Uterus (tissue), 3 donors: ENCODE measurements at regions not wholly inside any gene's neighbourhood (a gene's known extent, or its start where the extent isn't known, plus 50 kb on each side); places are given as distances from the start of the nearest gene placed in this dataset.

Experiments
- DNase-seq, 2 donors: peaks; one replicate each; pipeline ENCODE4 v3.0.0-alpha.2; 2019 to 2020
- H3K27ac ChIP-seq, 2 donors: fragments of 200-600 bp; sonication (generic); 1 replicate in 1 of 2; 2 replicates in 1 of 2; pipeline ENCODE4 v1.5.1; 2016 to 2018
- H3K27me3 ChIP-seq, 2 donors: fragments of 200-600 bp; sonication (generic); one replicate each; pipeline ENCODE4 v1.5.1; 2018 to 2019; ENCODE audit warnings: control low read depth in 1 of 2
- H3K36me3 ChIP-seq, 2 donors: fragments of 200-600 bp; sonication (generic); one replicate each; pipeline ENCODE4 v1.5.1; 2019; ENCODE audit warnings: control low read depth in 1 of 2
- H3K4me1 ChIP-seq, 2 donors: fragments of 200-600 bp; sonication (generic); one replicate each; pipeline ENCODE4 v1.5.1; 2018 to 2019; ENCODE audit warnings: control low read depth in 1 of 2
- H3K4me3 ChIP-seq, 2 donors: fragments of 200-600 bp; sonication (generic); 1 replicate in 1 of 2; 2 replicates in 1 of 2; pipeline ENCODE4 v1.5.1; 2018 to 2019; ENCODE audit warnings: mild to moderate bottlenecking in 1 of 2
- H3K9me3 ChIP-seq, 2 donors: fragments of 200-600 bp; sonication (generic); one replicate each; pipeline ENCODE4 v1.5.1; 2019; ENCODE audit warnings: control low read depth in 1 of 2
- POLR2A ChIP-seq, 2 donors: fragments of 450-650 bp; IDR thresholded peaks; one replicate each; pipeline ENCODE4 v1.6.1; 2016; ENCODE audit warnings: antibody characterized with exemption in 2 of 2, mild to moderate bottlenecking in 1 of 2, moderate library complexity in 1 of 2
- intact Hi-C: fragments of 100-400 bp; cut with DNase I; formaldehyde crosslinking; loops from one replicate; pipeline ENCODE4 v1.15.1; 2023; ENCODE audit warnings: low total_unique reads
- TF ChIP-seq, protein P1 (sequence below), 4 experiments: fragments of 200-600 bp in 2 of 4; fragments of 450-650 bp in 2 of 4; sonication (generic) in 2 of 4; IDR thresholded peaks; one replicate each; pipeline ENCODE4 v1.5.1; 2016 to 2019; ENCODE audit warnings: antibody characterized with exemption in 4 of 4, mild to moderate bottlenecking in 2 of 4, moderate library complexity in 1 of 4
- donor health status: DM: yes; HTN: yes; CAD: no.

DNA sequence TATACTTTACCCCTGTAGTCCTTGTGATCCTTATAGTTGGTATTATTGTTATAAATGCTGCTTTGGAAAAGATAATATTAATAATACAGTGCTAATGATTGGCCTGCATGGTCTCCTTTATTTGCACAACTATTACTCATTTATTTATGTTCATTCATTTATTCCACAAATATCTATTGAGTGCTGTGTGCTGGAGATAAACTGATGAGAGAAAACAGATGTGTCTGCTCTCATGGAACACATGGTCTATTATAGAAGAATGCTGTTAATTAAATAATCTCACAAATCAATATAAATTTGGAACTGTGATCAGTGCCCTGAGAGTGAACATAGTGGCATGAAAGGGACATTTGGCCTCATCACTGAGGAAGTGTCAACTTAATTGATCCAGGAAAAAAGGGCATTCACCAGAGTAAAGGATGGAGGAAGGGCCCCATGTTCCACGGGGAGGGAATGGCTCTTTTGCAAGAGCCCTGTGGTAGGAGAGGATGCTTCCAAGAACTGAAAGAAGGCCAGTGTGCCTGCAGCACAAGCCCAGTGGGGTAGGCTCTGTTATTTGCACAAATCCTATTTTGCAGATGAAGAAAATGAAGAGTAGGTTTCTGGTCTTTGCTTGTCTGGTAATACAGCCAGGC, 91.5 kb upstream of the STK39 start:
- Histone ChIP-seq H3K27ac (no peak overlapping the region), H3K36me3 (no peaks in the 10 kb centered on the region), H3K4me1 (no peaks in the 10 kb centered on the region), H3K27me3 (no peaks in the 10 kb centered on the region), H3K4me3 (no peak overlapping the region), H3K9me3 (no peaks in the 10 kb centered on the region)
- intact Hi-C loops, result no loop called here
- TF ChIP-seq, protein P1, sequence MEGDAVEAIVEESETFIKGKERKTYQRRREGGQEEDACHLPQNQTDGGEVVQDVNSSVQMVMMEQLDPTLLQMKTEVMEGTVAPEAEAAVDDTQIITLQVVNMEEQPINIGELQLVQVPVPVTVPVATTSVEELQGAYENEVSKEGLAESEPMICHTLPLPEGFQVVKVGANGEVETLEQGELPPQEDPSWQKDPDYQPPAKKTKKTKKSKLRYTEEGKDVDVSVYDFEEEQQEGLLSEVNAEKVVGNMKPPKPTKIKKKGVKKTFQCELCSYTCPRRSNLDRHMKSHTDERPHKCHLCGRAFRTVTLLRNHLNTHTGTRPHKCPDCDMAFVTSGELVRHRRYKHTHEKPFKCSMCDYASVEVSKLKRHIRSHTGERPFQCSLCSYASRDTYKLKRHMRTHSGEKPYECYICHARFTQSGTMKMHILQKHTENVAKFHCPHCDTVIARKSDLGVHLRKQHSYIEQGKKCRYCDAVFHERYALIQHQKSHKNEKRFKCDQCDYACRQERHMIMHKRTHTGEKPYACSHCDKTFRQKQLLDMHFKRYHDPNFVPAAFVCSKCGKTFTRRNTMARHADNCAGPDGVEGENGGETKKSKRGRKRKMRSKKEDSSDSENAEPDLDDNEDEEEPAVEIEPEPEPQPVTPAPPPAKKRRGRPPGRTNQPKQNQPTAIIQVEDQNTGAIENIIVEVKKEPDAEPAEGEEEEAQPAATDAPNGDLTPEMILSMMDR (IDR thresholded peaks at IDR 0.05), result no peak
- TF ChIP-seq POLR2A (IDR thresholded peaks at IDR 0.05), result no peak
- no peak for DNase-seq

DNA sequence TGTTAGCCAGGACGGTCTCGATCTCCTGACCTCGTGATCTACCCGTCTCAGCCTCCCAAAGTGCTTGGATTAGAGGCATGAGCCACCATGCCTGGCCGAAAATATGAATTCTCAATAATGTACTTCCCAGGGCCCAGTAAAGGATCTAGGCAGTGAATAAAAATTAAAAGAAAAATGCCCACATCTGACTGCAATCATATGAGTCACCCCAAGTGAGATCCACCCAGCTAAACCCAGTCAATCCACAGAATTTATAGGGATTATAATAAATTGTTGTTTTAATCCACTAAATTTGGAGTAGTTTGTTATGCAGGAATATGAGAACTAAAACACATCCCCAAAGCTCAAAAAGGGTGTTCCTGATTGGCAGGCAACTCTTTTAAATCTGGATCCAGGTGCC, 93.5 kb upstream of the STK39 start:
- Histone ChIP-seq H3K27me3 (no peaks in the 10 kb centered on the region), H3K27ac (no peak overlapping the region), H3K4me3 (no peak overlapping the region), H3K4me1 (no peaks in the 10 kb centered on the region), H3K9me3 (no peaks in the 10 kb centered on the region), H3K36me3 (no peaks in the 10 kb centered on the region)
- TF ChIP-seq, protein P1 (IDR thresholded peaks at IDR 0.05), result no peak
- TF ChIP-seq POLR2A (IDR thresholded peaks at IDR 0.05), result no peak
- no peak for DNase-seq
- intact Hi-C loops, result loop anchor here (10.0 kb wide), 1 partner anchor 424 kb away; no protein-coding TSS in a partner anchor

DNA sequence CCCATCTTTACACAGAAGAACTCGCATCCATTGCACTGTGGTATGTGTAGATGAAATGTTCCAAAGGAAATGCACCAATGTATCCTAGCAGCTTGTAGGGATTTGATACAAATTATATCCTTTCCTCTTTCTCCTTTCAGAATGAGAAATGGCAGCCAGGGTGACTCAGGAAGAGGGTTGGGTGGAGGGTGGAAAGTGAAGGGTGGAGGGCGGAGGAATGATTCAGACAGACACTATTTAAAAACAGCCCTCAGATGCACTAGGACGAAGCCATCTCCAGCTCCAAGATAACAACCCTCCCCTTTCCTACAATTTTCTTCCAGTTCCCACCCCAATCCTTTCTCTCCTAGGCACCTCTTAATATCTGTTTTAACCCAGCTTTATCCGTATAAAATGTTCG, 96.2 kb upstream of the STK39 start:
- H3K4me3 ChIP-seq, result no peak overlapping the region
- no peaks in the 10 kb centered on the region for H3K9me3 ChIP-seq
- no peaks in the 10 kb centered on the region for H3K36me3 ChIP-seq
- no peaks in the 10 kb centered on the region for H3K4me1 ChIP-seq
- DNase-seq, result no peak
- intact Hi-C loops, result loop anchor here (10.0 kb wide), 1 partner anchor 421 kb away; no protein-coding TSS in a partner anchor
- no peak for TF ChIP-seq POLR2A (IDR thresholded peaks at IDR 0.05)
- TF ChIP-seq, protein P1 (IDR thresholded peaks at IDR 0.05), result no peak
- no peak overlapping the region for H3K27ac ChIP-seq
- no peaks in the 10 kb centered on the region for H3K27me3 ChIP-seq

DNA sequence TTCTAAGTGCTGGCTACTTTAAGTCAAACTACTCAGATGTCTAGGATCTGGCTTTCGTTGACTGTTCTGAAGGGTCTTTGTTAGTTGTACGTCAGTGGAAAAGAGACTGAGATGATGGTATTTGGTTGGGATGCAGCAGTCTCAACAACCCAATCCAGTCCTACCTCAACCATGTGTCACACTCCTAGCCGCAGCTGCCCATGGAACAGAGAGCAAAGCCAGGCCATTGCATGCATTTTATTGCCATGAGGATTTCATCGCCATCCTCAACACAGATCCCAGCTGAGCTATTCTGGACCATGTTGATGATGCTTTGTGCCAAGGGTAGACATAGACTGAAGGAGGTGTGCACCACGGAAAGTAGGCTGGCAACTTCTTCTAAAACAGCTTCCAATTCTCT, 97.3 kb upstream of the STK39 start:
- intact Hi-C loops, result loop anchor here (10.0 kb wide), 1 partner anchor 420 kb away; no protein-coding TSS in a partner anchor
- DNase-seq, result no peak
- H3K4me1 ChIP-seq, result no peaks in the 10 kb centered on the region
- no peak overlapping the region for H3K4me3 ChIP-seq
- H3K36me3 ChIP-seq, result no peaks in the 10 kb centered on the region
- no peaks in the 10 kb centered on the region for H3K27me3 ChIP-seq
- no peaks in the 10 kb centered on the region for H3K9me3 ChIP-seq
- TF ChIP-seq POLR2A (IDR thresholded peaks at IDR 0.05), result no peak
- TF ChIP-seq, protein P1 (IDR thresholded peaks at IDR 0.05), result no peak
- H3K27ac ChIP-seq, result no peak overlapping the region

DNA sequence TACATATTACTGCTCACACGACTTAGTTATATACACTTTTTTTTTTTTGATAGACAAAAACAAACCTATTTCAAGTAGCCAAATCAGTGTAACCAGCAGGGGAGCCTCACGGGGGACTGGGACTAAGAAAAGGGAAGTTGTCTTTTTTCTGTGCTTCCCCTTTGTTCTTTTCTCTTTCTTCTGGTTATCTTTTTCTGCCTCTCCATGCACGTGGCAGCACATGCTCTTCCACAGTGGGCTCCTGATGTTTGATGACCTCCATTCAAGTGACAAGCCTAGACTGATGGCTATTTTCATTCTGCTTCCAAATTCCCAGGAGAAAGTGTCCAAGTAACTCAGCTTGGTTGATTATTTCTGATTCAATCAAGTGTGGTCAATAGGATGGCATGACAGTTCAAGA, 98.2 kb upstream of the STK39 start:
- Histone ChIP-seq H3K36me3 (no peaks in the 10 kb centered on the region), H3K4me1 (no peaks in the 10 kb centered on the region), H3K27me3 (no peaks in the 10 kb centered on the region), H3K4me3 (no peak overlapping the region), H3K27ac (no peak overlapping the region), H3K9me3 (no peaks in the 10 kb centered on the region)
- no peak for DNase-seq
- no peak for TF ChIP-seq POLR2A (IDR thresholded peaks at IDR 0.05)
- TF ChIP-seq, protein P1 (IDR thresholded peaks at IDR 0.05), result no peak
- intact Hi-C loops, result loop anchor here (10.0 kb wide), 1 partner anchor 419 kb away; no protein-coding TSS in a partner anchor
